HG02623 (cell line): ENCODE measurements at regions not wholly inside any gene's neighbourhood (a gene's known extent, or its start where the extent isn't known, plus 50 kb on each side); places are given as distances from the start of the nearest gene placed in this dataset.

Experiments
- ATAC-seq: cut with Tn5 transposase; IDR thresholded peaks from one replicate; pipeline ENCODE4 v1.9.1; 2021; ENCODE audit warnings: moderate library complexity; ENCODE audit not compliant: unreplicated experiment

DNA sequence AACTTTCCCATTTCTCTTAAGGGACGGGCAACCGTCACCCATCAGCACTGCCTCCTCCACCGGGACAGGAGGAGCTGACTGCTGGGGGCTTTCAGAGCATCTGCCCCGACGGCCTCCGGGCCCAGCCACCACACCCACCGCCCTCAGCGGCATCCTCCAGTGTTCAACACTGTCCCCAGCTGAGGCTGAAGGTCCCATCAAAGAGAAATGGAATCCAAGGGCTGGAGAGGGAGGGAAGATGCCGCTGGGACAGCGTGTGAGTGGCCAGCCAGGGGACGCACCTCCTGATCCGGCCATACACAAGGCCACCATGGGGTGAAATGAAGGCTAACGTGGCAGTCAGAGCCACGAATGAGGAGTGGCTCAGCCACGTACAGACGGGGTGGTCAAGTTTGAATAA lies 153.6 kb upstream of the PPP2R2D start:
- ATAC-seq: no peak

DNA sequence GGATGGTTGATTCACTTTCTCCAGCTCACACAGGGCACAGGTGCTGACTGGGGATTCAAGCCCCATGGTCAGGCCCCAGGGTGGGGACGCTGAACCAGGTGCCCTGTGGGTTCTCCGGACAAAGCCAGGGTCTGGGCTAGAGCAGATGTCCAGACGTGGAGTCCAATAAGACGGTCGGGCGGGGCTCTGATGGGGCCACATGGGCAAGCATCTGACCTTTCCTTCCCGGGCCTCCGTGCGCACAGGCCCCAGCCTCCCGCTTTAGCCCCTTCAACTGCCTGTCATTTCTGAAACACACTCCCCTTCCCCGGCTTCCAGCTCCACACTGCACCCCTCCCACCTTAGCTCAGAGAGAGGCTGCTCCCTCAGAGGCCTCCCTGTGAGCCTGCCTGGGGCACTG lies 153.0 kb upstream of the PPP2R2D start:
- ATAC-seq: no peak

DNA sequence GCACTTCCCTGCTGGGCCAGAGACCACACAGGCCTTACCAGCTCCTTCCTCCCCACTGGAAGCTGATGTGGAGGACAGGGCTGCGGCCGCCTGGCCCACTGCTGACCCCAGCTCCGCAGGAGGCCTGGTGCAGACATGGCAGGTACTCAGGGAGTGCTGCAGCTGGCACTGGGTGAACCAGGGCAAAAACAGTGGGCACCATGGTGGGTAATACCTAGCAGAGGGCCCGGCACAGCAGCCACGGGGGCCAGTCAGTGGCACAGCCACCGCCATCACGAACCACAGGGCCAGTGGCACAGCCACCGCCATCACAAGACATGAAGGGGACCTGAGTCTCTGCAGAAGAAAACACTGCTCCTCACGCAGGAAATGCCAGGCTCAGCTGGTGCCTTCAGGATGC lies 152.6 kb upstream of the PPP2R2D start:
- ATAC-seq: no peak

DNA sequence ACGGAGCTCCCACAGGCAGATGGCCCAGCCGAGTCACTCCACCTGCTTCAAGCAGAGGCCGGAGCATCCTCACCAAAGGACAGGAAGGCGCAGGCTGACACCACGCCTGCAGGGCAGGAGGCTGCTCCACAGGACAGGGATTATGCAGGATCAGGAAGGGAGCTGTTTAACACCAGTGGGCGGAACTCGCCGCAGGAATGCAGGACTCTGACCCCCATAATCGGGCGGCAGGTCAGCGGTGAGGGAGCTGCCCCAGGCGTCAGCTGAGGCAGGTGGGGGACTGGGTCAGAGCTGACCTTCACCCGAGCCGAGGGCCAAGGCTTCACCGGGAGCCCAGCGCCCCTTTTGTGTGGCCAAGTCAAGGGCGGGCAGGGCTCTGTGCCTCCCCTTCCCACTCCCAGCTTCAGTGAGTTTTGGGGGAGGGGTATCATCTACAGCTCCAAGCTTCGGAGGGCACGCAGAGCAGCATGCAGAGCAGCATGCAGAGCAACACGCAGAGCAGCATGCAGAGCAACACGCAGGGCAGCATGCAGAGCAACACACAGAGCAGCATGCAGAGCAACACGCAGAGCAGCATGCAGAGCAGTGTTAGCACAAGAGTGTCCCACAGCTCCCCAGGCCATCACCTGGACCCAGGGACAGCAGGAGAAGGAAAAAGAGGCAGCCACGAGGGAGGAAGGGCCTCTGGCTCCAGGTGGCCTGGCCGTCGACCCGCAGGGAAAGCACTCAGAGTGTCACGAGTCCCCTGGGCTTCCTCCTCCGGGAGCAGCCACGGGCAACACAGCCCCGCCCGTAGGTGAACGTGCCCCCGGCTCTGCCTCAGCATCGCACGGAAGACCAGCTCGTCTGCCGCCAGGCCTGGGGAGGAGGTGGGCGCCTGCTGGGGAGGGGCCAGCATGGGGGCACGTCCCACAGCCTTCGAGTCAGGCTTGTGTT lies 151.7 kb upstream of the PPP2R2D start:
- ATAC-seq: no peak

DNA sequence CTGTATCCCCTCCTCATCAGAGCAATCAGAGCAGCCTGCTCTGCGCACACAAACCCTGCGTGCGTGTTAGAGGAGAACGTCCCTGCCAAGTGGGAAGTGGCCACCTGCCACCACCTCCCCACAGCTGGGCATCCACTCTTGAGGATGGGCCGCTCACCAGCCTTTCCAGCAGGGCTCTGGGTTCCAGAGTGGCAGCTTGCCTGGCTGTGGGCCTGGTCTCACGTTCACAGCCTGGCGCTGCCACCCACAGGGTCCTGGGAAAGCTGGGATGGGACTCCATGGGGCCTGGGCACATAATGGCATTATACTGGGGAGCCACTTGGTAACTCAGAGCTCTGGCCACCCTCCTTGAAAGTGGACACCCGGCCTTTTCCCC lies 151.1 kb upstream of the PPP2R2D start:
- ATAC-seq: no peak

DNA sequence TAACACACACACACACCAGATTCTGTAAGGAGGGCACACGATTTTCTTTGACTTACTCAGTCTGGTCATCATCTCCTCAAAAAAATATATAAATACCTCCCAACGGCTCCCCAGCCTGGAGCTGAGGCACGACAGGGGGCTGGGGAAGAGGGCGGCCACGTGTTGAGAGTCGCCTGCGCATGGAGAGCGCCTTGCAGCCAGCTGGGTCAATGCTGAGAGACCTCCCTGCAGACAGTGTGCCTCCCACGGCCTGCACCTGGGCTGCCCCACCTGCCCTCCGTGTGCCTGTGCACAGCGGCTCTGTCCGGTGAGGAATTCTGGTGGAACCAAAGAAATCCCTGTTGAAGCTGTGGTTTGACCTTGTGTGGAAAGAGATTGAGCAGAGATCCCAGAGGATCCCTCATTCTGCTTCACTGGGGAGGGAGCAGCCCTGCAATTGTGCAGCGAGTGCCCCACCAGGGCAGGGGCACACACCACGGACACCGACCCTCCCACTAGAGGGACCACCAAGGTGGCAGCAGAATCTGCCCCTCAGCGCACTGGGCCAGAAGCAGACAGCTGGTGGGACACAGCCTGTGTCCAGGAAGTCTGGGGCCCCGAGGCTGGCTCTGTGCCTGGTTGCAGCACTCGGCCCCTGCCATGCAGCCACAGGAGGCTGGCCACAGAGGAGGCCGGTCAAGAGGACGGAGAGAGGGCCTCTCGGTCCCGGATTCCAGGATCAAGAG lies 150.5 kb upstream of the PPP2R2D start:
- no peak for ATAC-seq

DNA sequence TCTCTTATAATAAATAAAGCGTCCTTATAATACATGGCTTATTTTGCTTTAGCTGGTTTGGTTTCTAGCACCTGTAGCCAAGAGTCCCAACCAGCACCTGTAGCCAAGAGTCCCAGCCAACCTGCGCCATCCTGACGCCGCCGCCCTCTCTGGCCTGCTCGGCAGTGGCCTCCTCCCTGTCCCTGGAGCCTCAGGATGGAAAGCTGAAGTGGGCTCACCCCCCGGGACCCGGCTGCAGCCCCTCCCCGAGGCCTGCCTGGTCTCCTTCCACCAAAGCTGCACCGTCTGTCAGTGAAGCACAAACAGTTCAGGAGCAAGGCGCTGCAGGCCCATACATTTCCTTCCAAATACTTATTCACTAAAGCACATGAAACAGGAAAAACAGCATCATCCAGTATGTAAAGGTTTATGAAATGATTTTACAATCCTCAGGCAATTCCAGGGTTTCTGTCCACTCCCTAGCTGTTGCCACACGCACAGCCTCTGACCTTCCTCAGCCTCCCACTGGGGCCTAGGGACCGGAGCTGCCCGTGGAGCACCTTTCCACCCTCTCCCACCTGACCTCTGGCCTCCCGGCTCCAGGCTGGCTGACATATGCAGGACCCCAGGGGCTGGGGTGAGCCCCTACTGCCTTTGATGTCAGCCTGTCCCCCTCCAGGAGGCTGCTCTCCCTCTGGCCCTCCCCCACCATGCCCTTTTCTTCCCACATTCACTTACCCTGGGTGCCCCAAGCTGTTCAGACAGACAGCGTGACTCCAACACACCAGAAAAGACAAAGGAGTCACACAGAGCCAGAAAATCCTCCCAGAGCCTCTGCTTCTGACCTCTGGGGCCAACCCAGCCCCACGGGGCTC lies 149.6 kb upstream of the PPP2R2D start:
- ATAC-seq: no peak

DNA sequence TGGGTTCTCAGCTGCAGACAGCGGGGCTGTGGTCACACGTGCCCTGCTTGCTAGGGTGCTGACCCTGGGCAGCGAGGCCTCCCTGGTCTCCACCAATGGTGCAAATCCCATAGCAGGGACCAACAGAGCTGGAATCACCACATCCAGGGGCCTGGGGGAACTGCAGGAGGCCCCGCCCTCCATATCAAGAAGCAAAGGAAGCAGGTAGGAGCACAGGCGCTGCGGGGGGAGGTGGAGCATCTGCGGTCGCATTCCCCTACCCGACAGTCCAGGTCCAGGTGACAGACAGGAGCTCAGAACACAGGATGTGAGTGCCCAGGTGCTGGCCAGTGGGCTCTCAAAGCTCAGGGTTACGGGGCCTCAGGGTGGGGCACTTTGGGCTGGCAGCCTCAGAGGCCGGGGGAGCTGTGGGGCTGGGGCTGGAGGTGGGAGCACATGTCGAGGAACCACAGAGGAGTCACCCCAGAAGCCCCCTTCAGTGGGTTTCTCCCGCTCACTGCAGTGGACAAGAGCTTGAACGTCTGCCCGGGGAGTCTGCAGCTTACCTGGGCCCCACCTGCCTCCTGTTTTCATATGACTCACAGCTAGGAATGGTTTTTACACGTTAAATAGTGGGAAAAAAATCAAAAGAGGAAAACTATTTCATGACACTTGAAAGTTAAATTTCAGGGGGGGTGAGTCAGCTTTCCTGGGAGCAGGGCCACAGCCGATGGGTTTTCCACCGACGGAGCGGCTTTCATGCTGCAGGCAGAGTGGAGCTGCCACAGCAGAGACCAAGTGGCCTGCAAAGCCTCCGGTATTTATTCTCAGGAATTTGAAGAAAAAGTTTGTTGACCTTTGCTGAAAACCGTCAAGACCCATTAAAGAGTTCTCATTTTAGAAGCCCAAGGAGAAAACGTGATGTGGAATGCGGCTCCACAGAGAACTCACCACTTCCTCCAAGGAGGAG lies 148.7 kb upstream of the PPP2R2D start:
- no peak for ATAC-seq

DNA sequence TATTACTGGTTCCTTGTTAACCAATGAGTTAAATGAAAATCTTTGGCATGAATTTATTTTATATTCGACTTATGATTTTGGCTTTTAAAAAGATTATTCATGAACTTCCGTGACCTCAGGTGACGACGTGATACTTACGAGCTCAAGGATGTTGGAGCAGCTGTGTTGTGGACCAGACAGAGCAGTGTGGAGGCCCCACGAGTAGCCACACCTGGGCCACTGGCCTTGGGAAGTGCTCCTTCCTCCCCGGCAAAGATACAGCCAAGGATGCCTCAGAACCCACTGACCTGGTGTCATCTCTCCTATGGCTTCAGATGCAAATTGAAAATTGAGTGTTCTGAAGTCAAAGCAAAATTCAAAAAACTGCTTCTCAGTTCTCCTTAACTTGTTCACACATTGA lies 147.5 kb upstream of the PPP2R2D start:
- ATAC-seq: no peak

DNA sequence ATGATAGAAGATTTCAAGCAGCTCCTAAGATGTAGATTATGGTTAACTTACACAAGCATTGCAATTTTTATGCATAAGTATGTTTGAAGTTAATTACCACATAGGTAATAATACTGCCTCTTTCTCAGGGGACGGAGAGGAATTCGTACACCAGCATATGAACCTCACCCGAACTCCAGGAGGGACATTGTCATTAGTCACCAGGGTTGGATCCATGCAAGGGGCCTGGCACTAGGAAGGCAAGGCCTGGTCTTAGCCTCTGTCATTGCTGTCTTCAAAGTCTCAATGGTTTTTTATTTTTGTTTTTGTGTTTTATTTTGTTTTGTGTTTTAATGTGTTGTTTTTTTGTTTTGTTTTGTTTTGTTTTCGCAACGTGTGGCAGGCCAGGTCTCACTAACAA lies 145.6 kb upstream of the PPP2R2D start:
- ATAC-seq: no peak

DNA sequence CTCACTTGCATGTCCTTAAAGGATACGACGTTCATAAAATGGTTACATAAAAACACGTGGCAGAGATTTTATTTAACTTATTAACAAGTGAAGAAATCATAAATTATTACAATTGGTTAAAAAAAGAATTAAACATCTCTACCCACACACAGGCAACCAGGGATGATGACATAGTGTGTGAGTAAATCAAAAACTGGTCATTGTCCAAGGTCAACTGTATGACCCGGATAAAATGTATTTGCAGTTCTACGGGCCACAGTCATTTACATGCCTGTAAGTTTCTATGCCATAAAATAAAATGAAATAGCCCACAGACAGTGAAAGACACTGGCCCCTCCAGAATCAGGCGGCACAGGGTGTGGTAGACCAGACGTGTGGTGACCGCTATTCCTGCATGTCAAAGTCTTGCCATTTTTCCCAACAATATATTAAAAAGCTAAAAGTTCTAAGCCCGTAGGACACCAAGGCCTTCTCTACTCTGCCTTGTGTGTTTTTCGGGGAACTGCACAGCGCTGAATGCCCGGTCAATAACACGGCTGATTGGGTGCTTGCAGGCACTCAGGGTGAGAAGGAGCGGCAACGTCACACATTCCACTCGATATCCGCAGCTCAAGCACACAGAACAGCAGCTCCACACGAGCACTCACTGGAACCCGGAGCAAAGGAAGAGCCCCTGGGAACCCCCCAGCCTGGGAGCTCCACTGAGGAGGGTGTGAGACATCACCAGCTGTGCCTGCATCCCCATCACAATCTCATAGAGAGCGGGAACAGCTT lies 143.3 kb upstream of the PPP2R2D start:
- no peak for ATAC-seq

DNA sequence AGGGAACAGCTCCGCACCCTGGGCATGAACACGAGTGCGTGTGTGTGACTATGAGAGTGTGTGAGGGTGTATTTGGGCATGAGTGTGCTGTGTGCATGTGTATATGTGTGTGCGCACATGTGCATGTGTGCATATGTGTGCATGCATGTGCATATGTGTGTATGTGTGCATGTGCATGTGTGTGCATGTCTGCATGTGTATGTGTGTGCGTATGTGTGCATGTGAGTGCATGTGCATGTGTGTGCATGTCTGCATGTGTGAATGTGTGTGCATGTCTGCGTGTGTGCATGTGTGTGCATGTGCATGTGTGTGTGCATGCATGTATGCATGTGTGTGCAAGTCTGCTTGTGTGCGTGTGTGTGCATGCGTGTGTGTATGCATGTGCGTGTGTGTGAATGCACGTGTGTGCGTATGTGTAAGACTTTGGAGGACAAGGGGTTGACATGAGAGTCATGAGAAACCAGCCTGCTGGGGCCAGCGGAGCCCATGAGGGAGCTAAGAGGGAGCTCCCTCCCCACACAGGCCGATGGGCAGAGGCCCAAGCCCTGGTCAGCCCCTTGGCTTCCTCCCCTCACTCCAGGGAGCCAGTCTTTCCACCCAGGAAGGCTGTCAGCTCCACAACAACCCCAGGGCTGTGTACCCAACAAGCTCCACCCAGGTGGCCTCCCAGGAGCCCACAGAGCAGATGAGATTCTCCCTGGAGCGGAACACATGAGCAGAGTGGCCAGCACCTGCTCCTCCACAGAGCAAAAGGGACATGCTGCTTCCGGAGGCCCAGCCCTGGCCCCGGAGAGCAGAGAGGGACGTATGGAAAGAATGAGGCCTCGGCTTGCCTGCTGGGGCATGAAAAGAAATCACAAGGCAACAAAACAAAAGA lies 142.5 kb upstream of the PPP2R2D start:
- no peak for ATAC-seq

DNA sequence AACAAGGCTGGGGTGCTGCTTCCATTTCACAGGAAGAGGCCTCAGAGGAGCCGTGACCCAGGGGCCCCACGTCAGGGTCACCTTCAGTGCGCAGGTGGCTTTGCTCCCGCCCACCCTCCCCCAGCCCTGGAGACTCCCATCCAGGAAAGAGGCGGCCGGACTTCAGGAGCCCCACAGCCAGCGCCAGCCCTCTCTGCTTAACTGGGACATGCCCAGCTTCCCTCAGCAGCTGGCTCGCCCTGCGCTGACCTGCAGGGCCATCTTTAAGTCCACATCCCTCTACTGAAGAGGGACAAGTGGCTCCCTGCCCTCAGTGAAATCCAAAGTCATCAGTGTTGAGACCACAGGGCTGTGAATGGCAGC lies 141.9 kb upstream of the PPP2R2D start:
- ATAC-seq: no peak

DNA sequence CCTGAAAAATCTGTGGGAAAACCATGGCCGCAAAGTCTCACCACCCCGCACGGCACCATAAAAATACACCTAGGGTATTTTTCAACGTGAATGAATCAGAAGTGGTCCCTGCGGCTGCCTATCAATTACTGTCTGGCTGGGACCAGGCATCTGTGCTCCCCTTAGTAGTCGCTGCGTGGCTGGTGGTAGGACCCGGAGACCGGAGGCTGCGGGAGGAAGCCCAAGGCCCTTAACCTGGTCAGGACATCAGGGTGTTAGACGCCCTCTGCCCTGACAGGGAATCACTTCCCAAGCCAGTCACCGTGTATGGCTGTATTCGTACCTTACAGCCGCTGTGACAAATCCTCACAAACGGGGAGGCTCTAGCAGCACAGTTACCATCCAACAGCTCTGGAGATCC lies 141.5 kb upstream of the PPP2R2D start:
- no peak for ATAC-seq

DNA sequence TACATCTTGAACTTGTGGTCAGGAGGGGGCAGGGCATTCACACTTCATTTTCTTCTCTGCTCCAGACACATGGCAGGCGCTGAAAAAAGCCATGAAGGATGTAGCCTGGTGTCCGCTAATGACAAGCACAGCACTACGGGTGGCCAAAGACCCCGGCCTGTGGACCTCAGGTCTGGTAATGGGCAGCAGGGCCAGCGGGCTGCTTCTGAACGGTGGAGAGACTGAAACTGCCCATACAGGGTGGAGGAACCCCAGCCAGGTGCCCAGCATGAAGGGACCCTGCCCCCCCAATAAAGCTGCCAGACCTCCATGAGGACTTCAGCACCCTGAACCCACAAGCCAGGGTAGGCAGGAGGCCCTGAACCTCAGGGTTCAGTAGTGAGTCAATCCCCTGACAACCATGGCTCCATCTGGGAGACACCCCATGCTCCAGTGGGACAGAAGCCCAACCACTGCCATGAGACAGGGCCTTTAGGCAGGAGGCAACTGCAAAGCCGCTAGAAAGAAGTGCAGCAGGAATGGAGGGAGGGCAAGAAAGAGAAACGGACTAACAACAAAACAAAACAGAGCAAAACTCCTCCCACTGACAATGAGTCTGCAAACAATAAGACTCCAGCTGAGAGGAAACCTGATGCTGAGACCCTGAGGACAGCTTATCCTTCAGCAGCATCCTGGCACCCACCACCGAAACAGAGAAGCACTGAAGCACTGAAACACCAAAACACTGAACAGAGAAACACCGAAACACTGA lies 140.2 kb upstream of the PPP2R2D start:
- no peak for ATAC-seq

DNA sequence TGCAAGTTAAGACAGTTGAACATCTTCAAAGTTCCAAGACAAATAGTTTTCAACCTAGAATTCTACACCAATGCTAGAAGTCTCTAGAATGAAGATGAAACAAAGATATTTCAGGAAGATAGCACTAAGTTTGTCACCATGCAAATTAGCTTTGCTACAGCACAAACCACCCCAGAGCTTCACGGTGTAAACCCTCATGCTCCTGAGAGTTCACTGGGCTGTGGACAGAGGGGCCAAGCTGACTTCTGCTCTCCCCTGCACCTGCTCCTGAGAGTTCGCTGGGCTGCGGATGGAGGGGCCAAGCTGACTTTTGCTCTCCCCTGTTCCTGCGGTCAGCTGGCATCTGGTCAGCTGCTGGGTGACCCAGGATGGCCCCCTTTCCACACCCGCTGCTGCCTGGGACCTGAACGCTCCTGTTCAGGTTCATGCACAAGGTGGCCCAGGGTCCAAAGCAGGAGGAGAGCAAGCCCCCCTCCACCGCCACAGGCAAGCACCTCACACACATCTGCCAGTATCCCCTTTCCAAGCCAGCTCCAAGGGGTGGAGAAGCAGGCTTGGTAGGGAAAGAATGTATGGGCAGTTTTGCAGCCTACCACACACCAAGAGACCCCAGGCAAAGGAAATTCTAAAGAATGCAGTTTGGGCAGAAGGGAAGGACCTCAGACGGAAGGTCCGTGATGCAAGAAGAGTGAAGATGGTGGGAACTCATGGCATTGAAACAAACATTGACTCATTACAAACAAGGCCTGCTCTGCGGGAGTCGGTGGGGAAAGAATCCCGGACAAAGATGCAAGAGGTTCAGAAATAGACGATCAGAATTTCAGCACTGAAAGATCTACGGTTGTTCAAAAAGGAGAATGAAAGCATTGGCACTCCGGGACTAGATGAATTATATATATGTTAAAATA lies 137.8 kb upstream of the PPP2R2D start:
- no peak for ATAC-seq

DNA sequence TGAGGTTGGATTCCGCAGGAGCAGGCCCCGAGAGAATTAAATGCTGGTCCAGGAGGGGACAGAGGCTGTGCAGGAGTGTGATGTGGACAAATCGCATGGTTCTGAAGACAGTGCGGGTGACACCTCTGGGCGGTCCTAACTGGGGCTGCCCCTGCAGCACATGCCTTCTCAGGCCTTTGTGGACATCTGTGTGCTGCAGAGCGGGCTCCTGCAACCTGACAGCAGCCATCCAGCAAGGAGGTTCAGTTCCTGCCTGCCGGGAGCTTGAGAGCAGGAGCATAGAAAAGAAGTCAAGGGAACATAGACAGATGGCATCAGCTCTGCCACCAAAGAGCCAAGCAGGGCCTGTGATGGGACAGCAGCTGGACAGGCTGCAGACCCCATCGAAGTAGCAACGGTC lies 135.9 kb upstream of the PPP2R2D start:
- ATAC-seq: no peak
